ENCODE measurements at regions not wholly inside any gene's neighbourhood (a gene's known extent, or its start where the extent isn't known, plus 50 kb on each side); places are given as distances from the start of the nearest gene placed in this dataset.

GRCh38 chr12:125776212-125776611 lies 711.0 kb downstream of the AACS start:
- H3K36me3 ChIP-seq (ENCODE audit: control insufficient read depth in 4 of 4, insufficient read depth in 4 of 4, low read length in 4 of 4) = no peaks in the 10 kb centered on the region
- 87 to 91% methylated on average over 3 of the region's 3 CpGs for WGBS, 2 donors

GRCh38 chr12:125786143-125786542 lies 720.9 kb downstream of the AACS start:
- TF ChIP-seq CTCF (IDR thresholded peaks at IDR 0.05; ENCODE audit: control extremely low read depth, extremely low read depth) = no peak
- no peak for DNase-seq
- H3K9me3 ChIP-seq (ENCODE audit: control insufficient read depth in 4 of 4, insufficient read depth in 3 of 4, low read length in 3 of 4) = peaks cover 0 to 5% (median 0%) of the 10 kb centered on the region in 4 donors

More at GRCh38 chr12:125776212-125776611, 711.0 kb downstream of the AACS start:
- Histone ChIP-seq H3K9me3 (ENCODE audit: control insufficient read depth in 4 of 4, insufficient read depth in 3 of 4, low read length in 3 of 4) (peaks cover 0 to 5% (median 0%) of the 10 kb centered on the region in 4 donors), H3K4me1 (ENCODE audit: control insufficient read depth in 5 of 5, insufficient read depth in 5 of 5, low read length in 5 of 5) (no peaks in the 10 kb centered on the region), H3K27ac (ENCODE audit: low read depth in 1 of 2, low read length in 1 of 2) (no peak overlapping the region), H3K9ac (ENCODE audit: insufficient read depth in 1 of 2, low read length in 2 of 2) (no peak overlapping the region), H3K27me3 (ENCODE audit: control insufficient read depth in 3 of 3, insufficient read depth in 3 of 3, low read length in 2 of 3) (no peaks in the 10 kb centered on the region), H3K4me3 (no peak overlapping the region)
- no peak for ATAC-seq (ENCODE audit: insufficient read depth, low FRiP score)
- no peak for TF ChIP-seq CTCF (IDR thresholded peaks at IDR 0.05; ENCODE audit: control extremely low read depth, extremely low read depth)
- DNase-seq = no peak

GRCh38 chr12:125794401-125794800 lies 729.2 kb downstream of the AACS start:
- H3K27me3 ChIP-seq (ENCODE audit: control insufficient read depth in 3 of 3, insufficient read depth in 3 of 3, low read length in 2 of 3) = no peaks in the 10 kb centered on the region
- H3K4me3 ChIP-seq = no peak overlapping the region
- H3K4me1 ChIP-seq (ENCODE audit: control insufficient read depth in 5 of 5, insufficient read depth in 5 of 5, low read length in 5 of 5) = no peaks in the 10 kb centered on the region
- 76 to 88% methylated on average over 3 of the region's 3 CpGs for WGBS, 2 donors
- no peaks in the 10 kb centered on the region for H3K36me3 ChIP-seq (ENCODE audit: control insufficient read depth in 4 of 4, insufficient read depth in 4 of 4, low read length in 4 of 4)
- H3K9ac ChIP-seq (ENCODE audit: insufficient read depth in 1 of 2, low read length in 2 of 2) = no peak overlapping the region
- no peak for ATAC-seq (ENCODE audit: insufficient read depth, low FRiP score)
- no peak for DNase-seq
- no peak overlapping the region for H3K27ac ChIP-seq (ENCODE audit: low read depth in 1 of 2, low read length in 1 of 2)
- peaks cover 0 to 5% (median 0%) of the 10 kb centered on the region in 4 donors for H3K9me3 ChIP-seq (ENCODE audit: control insufficient read depth in 4 of 4, insufficient read depth in 3 of 4, low read length in 3 of 4)
- no peak for TF ChIP-seq CTCF (IDR thresholded peaks at IDR 0.05; ENCODE audit: control extremely low read depth, extremely low read depth)

More at GRCh38 chr12:125786143-125786542, 720.9 kb downstream of the AACS start:
- 60 to 65% methylated on average over 2 of the region's 2 CpGs for WGBS, 2 donors
- Histone ChIP-seq H3K27ac (ENCODE audit: low read depth in 1 of 2, low read length in 1 of 2) (no peak overlapping the region), H3K9ac (ENCODE audit: insufficient read depth in 1 of 2, low read length in 2 of 2) (no peak overlapping the region), H3K4me1 (ENCODE audit: control insufficient read depth in 5 of 5, insufficient read depth in 5 of 5, low read length in 5 of 5) (no peaks in the 10 kb centered on the region), H3K4me3 (no peak overlapping the region), H3K27me3 (ENCODE audit: control insufficient read depth in 3 of 3, insufficient read depth in 3 of 3, low read length in 2 of 3) (no peaks in the 10 kb centered on the region), H3K36me3 (ENCODE audit: control insufficient read depth in 4 of 4, insufficient read depth in 4 of 4, low read length in 4 of 4) (no peaks in the 10 kb centered on the region)
- ATAC-seq (ENCODE audit: insufficient read depth, low FRiP score) = no peak
